ENCODE measurements at regions not wholly inside any gene's neighbourhood (a gene's known extent, or its start where the extent isn't known, plus 50 kb on each side); places are given as distances from the start of the nearest gene placed in this dataset.

DNA sequence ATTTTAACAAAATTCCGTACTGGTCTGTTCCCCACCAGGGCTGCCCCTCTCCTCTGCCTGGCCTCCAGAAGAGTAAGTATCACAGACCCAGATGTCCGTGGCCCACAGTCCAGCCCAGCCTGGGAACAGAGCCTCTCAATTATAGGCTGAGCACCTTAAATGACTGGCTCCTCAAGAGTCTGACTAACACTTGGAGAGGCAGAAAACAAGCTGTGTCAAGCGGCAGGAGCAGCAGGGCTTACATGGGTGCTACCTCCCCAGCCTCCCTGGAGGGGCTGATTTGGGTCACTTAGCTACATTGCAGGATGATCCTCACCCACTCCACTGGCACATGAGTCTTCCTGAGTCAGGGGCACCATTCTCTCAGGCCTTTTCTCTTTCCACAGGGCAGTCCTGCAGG lies 209.7 kb downstream of the COPRS start:
- Histone ChIP-seq H3K4me3 (no peak overlapping the region), H3K4me2 (no peak overlapping the region), H3F3A (ENCODE audit: insufficient read depth, low read depth) (no peaks in the 10 kb centered on the region), H3K27me3 (ENCODE audit: insufficient read depth, low read depth) (no peaks in the 10 kb centered on the region), H2AFZ (no peak overlapping the region), H3K36me3 (ENCODE audit: low read depth) (no peaks in the 10 kb centered on the region), H4K20me1 (ENCODE audit: insufficient read depth) (no peaks in the 10 kb centered on the region), H3K79me2 (ENCODE audit: low read depth) (no peaks in the 10 kb centered on the region), H3K9me3 (ENCODE audit: insufficient read depth, low read depth) (peaks cover 4% of the 10 kb centered on the region; the same call in 1 of the 2 replicates), H3K4me1 (replicated peaks; ENCODE audit: insufficient read depth) (0 out of 2 replicates have a peak, but pooled peaks cover 2% of the 10 kb centered on the region), H3K27ac (no peak overlapping the region), H3K9me2 (ENCODE audit: insufficient read depth) (no peaks in the 10 kb centered on the region)
- POLR2A ChIA-PET (ENCODE audit: unreplicated experiment), result no interaction called here
- BruUV-seq (replicated peaks), result no TSS peak
- DNase-seq, result no peak
- no peak for TF ChIP-seq EZH2 (IDR thresholded peaks at IDR 0.05; ENCODE audit: low read depth)
- TF ChIP-seq, protein P1, sequence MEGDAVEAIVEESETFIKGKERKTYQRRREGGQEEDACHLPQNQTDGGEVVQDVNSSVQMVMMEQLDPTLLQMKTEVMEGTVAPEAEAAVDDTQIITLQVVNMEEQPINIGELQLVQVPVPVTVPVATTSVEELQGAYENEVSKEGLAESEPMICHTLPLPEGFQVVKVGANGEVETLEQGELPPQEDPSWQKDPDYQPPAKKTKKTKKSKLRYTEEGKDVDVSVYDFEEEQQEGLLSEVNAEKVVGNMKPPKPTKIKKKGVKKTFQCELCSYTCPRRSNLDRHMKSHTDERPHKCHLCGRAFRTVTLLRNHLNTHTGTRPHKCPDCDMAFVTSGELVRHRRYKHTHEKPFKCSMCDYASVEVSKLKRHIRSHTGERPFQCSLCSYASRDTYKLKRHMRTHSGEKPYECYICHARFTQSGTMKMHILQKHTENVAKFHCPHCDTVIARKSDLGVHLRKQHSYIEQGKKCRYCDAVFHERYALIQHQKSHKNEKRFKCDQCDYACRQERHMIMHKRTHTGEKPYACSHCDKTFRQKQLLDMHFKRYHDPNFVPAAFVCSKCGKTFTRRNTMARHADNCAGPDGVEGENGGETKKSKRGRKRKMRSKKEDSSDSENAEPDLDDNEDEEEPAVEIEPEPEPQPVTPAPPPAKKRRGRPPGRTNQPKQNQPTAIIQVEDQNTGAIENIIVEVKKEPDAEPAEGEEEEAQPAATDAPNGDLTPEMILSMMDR (conservative IDR thresholded peaks at IDR 0.05), result no peak
- intact Hi-C loops (cut with micrococcal nuclease; ENCODE audit: unreplicated experiment), result no loop called here
- CTCF ChIA-PET, result interaction anchor here (0.9 kb wide), 1 partner anchor 183 kb away, joined by 5 read pairs; no protein-coding TSS in a partner anchor

DNA sequence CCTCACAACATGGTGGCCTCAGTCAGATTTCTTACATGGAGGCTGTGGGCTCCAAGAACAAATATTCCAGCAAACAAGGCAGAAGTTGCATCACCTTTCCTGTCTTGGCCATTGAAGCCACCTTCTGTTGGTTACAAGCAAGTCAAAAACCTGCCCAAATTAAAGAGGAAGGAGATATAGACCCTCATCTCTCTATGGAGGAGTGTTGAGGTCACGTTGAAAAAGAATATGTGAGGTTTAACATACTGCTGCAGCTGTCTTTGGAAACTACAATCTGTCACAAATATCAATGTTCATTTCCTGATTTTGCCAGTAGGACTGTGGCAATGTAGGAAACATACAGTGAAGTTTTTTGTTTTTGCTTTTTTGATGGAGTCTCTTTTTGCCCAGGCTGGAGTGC lies 211.4 kb downstream of the COPRS start:
- Histone ChIP-seq H3F3A (ENCODE audit: insufficient read depth, low read depth) (no peaks in the 10 kb centered on the region), H3K9me2 (ENCODE audit: insufficient read depth) (no peaks in the 10 kb centered on the region), H3K9me3 (ENCODE audit: insufficient read depth, low read depth) (peaks cover 4% of the 10 kb centered on the region; the same call in 1 of the 2 replicates), H3K27ac (no peak overlapping the region), H2AFZ (no peak overlapping the region), H3K4me2 (no peak overlapping the region), H3K4me3 (no peak overlapping the region), H3K79me2 (ENCODE audit: low read depth) (no peaks in the 10 kb centered on the region), H3K4me1 (replicated peaks; ENCODE audit: insufficient read depth) (no peaks in the 10 kb centered on the region), H3K36me3 (ENCODE audit: low read depth) (no peaks in the 10 kb centered on the region), H3K27me3 (ENCODE audit: insufficient read depth, low read depth) (no peaks in the 10 kb centered on the region), H4K20me1 (ENCODE audit: insufficient read depth) (no peaks in the 10 kb centered on the region)
- POLR2A ChIA-PET (ENCODE audit: unreplicated experiment), result no interaction called here
- no peak for TF ChIP-seq EZH2 (IDR thresholded peaks at IDR 0.05; ENCODE audit: low read depth)
- TF ChIP-seq, protein P1 (conservative IDR thresholded peaks at IDR 0.05), result no peak
- no TSS peak for BruUV-seq (replicated peaks)
- intact Hi-C loops (cut with micrococcal nuclease; ENCODE audit: unreplicated experiment), result no loop called here
- CTCF ChIA-PET, result no interaction called here
- DNase-seq, result no peak

DNA sequence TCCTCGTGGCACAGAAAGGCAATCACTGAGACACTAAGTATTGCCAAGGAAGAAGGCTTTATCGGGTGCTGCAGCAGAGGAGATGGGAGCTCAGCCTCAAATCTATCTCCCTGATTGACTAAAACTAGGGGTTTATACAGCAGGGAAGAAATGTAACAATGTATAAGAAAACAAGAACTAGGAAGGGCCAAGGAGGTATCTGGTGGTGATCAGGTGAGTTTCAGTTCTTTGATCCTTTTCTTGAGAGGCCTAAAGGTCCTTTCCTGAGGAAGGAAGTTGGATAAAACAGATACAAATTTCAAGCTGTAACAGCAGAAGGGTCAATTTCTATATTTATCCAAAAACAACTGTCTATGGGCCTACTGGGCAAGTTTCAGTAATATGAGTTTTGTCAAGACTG lies 212.4 kb downstream of the COPRS start:
- Histone ChIP-seq H3K36me3 (ENCODE audit: low read depth) (no peaks in the 10 kb centered on the region), H3K27ac (no peak overlapping the region), H3K4me1 (replicated peaks; ENCODE audit: insufficient read depth) (no peaks in the 10 kb centered on the region), H3K27me3 (ENCODE audit: insufficient read depth, low read depth) (no peaks in the 10 kb centered on the region), H3K4me2 (no peak overlapping the region), H3K9me2 (ENCODE audit: insufficient read depth) (no peaks in the 10 kb centered on the region), H2AFZ (no peak overlapping the region), H3K79me2 (ENCODE audit: low read depth) (no peaks in the 10 kb centered on the region), H3K9me3 (ENCODE audit: insufficient read depth, low read depth) (peaks cover 4% of the 10 kb centered on the region; the same call in 1 of the 2 replicates), H3F3A (ENCODE audit: insufficient read depth, low read depth) (no peaks in the 10 kb centered on the region), H3K4me3 (no peak overlapping the region), H4K20me1 (ENCODE audit: insufficient read depth) (no peaks in the 10 kb centered on the region)
- CTCF ChIA-PET, result no interaction called here
- POLR2A ChIA-PET (ENCODE audit: unreplicated experiment), result no interaction called here
- no TSS peak for BruUV-seq (replicated peaks)
- intact Hi-C loops (cut with micrococcal nuclease; ENCODE audit: unreplicated experiment), result no loop called here
- DNase-seq, result no peak
- TF ChIP-seq, protein P1 (conservative IDR thresholded peaks at IDR 0.05), result no peak
- no peak for TF ChIP-seq EZH2 (IDR thresholded peaks at IDR 0.05; ENCODE audit: low read depth)
